ENCODE measurements at regions not wholly inside any gene's neighbourhood (a gene's known extent, or its start where the extent isn't known, plus 50 kb on each side); places are given as distances from the start of the nearest gene placed in this dataset.

DNA sequence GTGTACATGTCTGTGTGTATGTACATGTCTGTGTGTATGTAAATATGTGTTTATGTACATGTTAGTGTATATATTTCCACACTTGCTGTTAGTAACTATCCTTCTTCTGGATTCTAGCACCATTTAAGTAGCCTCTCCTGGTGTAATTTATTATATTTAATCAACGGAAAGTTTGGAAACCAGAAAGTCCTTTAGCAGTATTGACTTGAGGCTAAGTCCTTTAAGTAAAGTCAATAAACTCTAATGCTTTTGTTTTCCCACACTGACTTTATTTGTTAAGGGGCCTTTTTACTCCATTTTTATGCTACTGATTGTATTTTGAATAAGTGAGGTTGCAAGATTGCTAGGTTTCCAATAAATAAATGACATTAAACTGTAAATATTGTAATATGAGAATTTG is 876.4 kb upstream of the SEL1L start:
- Histone ChIP-seq H3K4me3 (ENCODE audit: low read length in 3 of 3) (no peak overlapping the region), H3K27ac (ENCODE audit: low read depth in 2 of 2, low read length in 2 of 2) (no peak overlapping the region), H3K36me3 (ENCODE audit: control insufficient read depth in 2 of 3, insufficient read depth in 3 of 3, low read length in 3 of 3) (no peaks in the 10 kb centered on the region), H3K27me3 (ENCODE audit: control insufficient read depth, insufficient read depth, low read length) (no peaks in the 10 kb centered on the region), H3K9me3 (ENCODE audit: control insufficient read depth in 2 of 3, insufficient read depth in 1 of 3, low read length in 3 of 3) (no peaks in the 10 kb centered on the region), H3K9ac (ENCODE audit: low read length in 3 of 3) (no peak overlapping the region), H3K4me1 (ENCODE audit: control insufficient read depth in 2 of 3, insufficient read depth in 2 of 3, low read depth in 1 of 3, low read length in 3 of 3) (no peaks in the 10 kb centered on the region)
- intact Hi-C loops (cut with DNase I): no loop called here
- TF ChIP-seq, protein P1, sequence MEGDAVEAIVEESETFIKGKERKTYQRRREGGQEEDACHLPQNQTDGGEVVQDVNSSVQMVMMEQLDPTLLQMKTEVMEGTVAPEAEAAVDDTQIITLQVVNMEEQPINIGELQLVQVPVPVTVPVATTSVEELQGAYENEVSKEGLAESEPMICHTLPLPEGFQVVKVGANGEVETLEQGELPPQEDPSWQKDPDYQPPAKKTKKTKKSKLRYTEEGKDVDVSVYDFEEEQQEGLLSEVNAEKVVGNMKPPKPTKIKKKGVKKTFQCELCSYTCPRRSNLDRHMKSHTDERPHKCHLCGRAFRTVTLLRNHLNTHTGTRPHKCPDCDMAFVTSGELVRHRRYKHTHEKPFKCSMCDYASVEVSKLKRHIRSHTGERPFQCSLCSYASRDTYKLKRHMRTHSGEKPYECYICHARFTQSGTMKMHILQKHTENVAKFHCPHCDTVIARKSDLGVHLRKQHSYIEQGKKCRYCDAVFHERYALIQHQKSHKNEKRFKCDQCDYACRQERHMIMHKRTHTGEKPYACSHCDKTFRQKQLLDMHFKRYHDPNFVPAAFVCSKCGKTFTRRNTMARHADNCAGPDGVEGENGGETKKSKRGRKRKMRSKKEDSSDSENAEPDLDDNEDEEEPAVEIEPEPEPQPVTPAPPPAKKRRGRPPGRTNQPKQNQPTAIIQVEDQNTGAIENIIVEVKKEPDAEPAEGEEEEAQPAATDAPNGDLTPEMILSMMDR (IDR thresholded peaks at IDR 0.05; ENCODE audit: borderline replicate concordance, extremely low read depth, insufficient read depth): no peak
- DNase-seq (no peak), FAIRE-seq (no peak)

GRCh38 chr14:82411298-82411697 is 877.6 kb upstream of the SEL1L start:
- Histone ChIP-seq H3K9me3 (ENCODE audit: control insufficient read depth in 2 of 3, insufficient read depth in 1 of 3, low read length in 3 of 3) (no peaks in the 10 kb centered on the region), H3K27ac (ENCODE audit: low read depth in 2 of 2, low read length in 2 of 2) (no peak overlapping the region), H3K4me1 (ENCODE audit: control insufficient read depth in 2 of 3, insufficient read depth in 2 of 3, low read depth in 1 of 3, low read length in 3 of 3) (no peaks in the 10 kb centered on the region), H3K4me3 (ENCODE audit: low read length in 3 of 3) (no peak overlapping the region), H3K27me3 (ENCODE audit: control insufficient read depth, insufficient read depth, low read length) (no peaks in the 10 kb centered on the region), H3K9ac (ENCODE audit: low read length in 3 of 3) (no peak overlapping the region), H3K36me3 (ENCODE audit: control insufficient read depth in 2 of 3, insufficient read depth in 3 of 3, low read length in 3 of 3) (no peaks in the 10 kb centered on the region)
- FAIRE-seq: no peak
- no peak for DNase-seq
- intact Hi-C loops (cut with DNase I): no loop called here
- TF ChIP-seq, protein P1 (IDR thresholded peaks at IDR 0.05; ENCODE audit: borderline replicate concordance, extremely low read depth, insufficient read depth): no peak

- no peak overlapping the region for H3K4me3 ChIP-seq (ENCODE audit: low read length in 3 of 3)
- no peaks in the 10 kb centered on the region for H3K9me3 ChIP-seq (ENCODE audit: control insufficient read depth in 2 of 3, insufficient read depth in 1 of 3, low read length in 3 of 3)
- DNase-seq (no peak), FAIRE-seq (no peak)
- H3K36me3 ChIP-seq (ENCODE audit: control insufficient read depth in 2 of 3, insufficient read depth in 3 of 3, low read length in 3 of 3): no peaks in the 10 kb centered on the region
- no peak overlapping the region for H3K27ac ChIP-seq (ENCODE audit: low read depth in 2 of 2, low read length in 2 of 2)
- intact Hi-C loops (cut with DNase I): no loop called here
- H3K4me1 ChIP-seq (ENCODE audit: control insufficient read depth in 2 of 3, insufficient read depth in 2 of 3, low read depth in 1 of 3, low read length in 3 of 3): no peaks in the 10 kb centered on the region
- TF ChIP-seq, protein P1 (IDR thresholded peaks at IDR 0.05; ENCODE audit: borderline replicate concordance, extremely low read depth, insufficient read depth): no peak
- no peaks in the 10 kb centered on the region for H3K27me3 ChIP-seq (ENCODE audit: control insufficient read depth, insufficient read depth, low read length)
- no peak overlapping the region for H3K9ac ChIP-seq (ENCODE audit: low read length in 3 of 3)
Observed at GRCh38 chr14:82412545-82412944, 878.9 kb upstream of the SEL1L start.

- FAIRE-seq (no peak), DNase-seq (no peak)
- intact Hi-C loops (cut with DNase I): no loop called here
- Histone ChIP-seq H3K27ac (ENCODE audit: low read depth in 2 of 2, low read length in 2 of 2) (no peak overlapping the region), H3K4me3 (ENCODE audit: low read length in 3 of 3) (no peak overlapping the region), H3K36me3 (ENCODE audit: control insufficient read depth in 2 of 3, insufficient read depth in 3 of 3, low read length in 3 of 3) (no peaks in the 10 kb centered on the region), H3K4me1 (ENCODE audit: control insufficient read depth in 2 of 3, insufficient read depth in 2 of 3, low read depth in 1 of 3, low read length in 3 of 3) (no peaks in the 10 kb centered on the region), H3K9me3 (ENCODE audit: control insufficient read depth in 2 of 3, insufficient read depth in 1 of 3, low read length in 3 of 3) (peaks cover 0 to 3% (median 0%) of the 10 kb centered on the region in 3 donors), H3K27me3 (ENCODE audit: control insufficient read depth, insufficient read depth, low read length) (no peaks in the 10 kb centered on the region), H3K9ac (ENCODE audit: low read length in 3 of 3) (no peak overlapping the region)
- TF ChIP-seq, protein P1 (IDR thresholded peaks at IDR 0.05; ENCODE audit: borderline replicate concordance, extremely low read depth, insufficient read depth): no peak
Observed at GRCh38 chr14:82414853-82415539, 881.3 kb upstream of the SEL1L start.

Data from kidney (tissue), 13 donors.